ENCODE measurements at regions not wholly inside any gene's neighbourhood (a gene's known extent, or its start where the extent isn't known, plus 50 kb on each side); places are given as distances from the start of the nearest gene placed in this dataset.

DNA sequence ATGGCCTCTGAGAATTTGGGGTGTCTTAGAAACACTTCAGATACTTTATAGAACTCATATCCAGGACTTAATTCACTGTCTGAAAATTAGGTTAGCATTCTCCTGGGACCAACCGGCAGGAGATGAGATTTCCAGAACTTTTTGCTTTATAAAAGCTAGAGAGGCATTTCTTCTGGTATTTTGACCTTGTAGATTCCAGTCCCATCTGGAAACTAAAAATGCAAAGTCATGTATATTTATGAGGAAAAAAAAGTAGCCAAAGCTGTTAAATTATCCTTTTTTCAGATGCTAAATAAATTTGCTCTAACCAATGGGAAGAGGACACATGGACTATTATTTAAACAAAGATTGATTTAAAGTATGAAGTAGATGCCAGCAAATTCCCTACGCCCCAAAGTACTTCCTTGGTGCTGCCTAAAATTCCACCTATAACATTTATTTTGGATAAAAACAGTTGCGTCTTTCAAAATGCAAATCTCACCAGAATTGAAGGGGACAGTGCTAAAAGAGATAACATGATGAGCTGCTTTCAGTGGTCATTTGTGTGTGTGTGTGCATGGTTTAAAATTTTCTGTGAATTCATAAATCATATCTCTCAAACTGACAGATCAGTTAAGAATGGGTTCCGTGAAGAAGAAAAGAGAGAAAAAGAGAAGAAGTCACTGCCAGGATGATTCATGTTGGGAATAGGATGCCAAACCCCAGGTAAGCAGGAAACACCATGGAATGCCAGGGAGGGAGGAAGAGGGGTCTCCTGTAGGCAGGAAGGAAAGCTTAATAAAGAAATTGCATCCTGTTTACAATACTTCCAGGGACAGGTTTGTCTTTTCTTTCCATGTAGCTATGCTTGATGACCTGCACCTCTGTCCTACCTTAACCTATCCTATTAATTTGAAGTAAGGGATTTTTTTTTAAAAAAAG, 97.7 kb upstream of the RGS6 start:
- Histone ChIP-seq H3F3A (ENCODE audit: insufficient read depth, low read length, poor library complexity, severe bottlenecking) (no peaks in the 10 kb centered on the region), H4K20me1 (ENCODE audit: insufficient read depth) (no peaks in the 10 kb centered on the region), H3K9me3 (ENCODE audit: low read length) (no peaks in the 10 kb centered on the region), H3K4me2 (ENCODE audit: low read length) (no peak overlapping the region), H3K9me2 (ENCODE audit: insufficient read depth, low read length) (no peaks in the 10 kb centered on the region), H3K36me3 (ENCODE audit: insufficient read depth, low read length) (no peaks in the 10 kb centered on the region), H3K27me3 (ENCODE audit: insufficient read depth, low read depth, low read length) (no peaks in the 10 kb centered on the region), H3K9ac (ENCODE audit: low read length) (no peak overlapping the region), H2AFZ (ENCODE audit: low read depth, low read length) (no peak overlapping the region), H3K79me2 (replicated peaks; ENCODE audit: insufficient read depth, low read length) (no peaks in the 10 kb centered on the region), H3K27ac (ENCODE audit: low read length) (no peak overlapping the region), H3K4me3 (ENCODE audit: low read length) (no peak overlapping the region)
- TF ChIP-seq TAF1 (IDR thresholded peaks at IDR 0.05; ENCODE audit: low read depth): no peak
- no peak for TF ChIP-seq EP300 (conservative IDR thresholded peaks at IDR 0.05; ENCODE audit: poor library complexity, severe bottlenecking)
- TF ChIP-seq, protein P1, sequence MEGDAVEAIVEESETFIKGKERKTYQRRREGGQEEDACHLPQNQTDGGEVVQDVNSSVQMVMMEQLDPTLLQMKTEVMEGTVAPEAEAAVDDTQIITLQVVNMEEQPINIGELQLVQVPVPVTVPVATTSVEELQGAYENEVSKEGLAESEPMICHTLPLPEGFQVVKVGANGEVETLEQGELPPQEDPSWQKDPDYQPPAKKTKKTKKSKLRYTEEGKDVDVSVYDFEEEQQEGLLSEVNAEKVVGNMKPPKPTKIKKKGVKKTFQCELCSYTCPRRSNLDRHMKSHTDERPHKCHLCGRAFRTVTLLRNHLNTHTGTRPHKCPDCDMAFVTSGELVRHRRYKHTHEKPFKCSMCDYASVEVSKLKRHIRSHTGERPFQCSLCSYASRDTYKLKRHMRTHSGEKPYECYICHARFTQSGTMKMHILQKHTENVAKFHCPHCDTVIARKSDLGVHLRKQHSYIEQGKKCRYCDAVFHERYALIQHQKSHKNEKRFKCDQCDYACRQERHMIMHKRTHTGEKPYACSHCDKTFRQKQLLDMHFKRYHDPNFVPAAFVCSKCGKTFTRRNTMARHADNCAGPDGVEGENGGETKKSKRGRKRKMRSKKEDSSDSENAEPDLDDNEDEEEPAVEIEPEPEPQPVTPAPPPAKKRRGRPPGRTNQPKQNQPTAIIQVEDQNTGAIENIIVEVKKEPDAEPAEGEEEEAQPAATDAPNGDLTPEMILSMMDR (IDR thresholded peaks at IDR 0.05; ENCODE audit: poor library complexity, severe bottlenecking): no peak

DNA sequence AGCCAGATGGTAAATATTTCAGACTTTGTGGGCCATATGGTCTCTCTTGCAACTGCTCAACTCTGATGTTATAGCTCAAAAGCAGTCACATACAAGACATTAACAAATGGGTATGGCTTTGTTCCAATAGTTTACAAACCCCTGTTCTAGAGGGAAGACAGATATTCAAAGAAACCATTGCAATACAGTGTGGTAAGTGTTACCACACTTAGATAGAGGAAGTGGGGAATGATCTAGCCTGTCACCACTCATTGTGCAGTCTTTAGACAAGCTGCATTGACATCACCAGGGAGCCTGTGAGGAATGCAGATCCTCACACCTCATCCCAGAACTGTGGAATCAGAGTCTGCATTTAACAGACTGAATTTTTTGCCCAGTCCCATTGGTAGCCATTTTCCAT, 80.0 kb upstream of the RGS6 start:
- Histone ChIP-seq H3K27ac (ENCODE audit: low read length) (no peak overlapping the region), H3K4me3 (ENCODE audit: low read length) (no peak overlapping the region), H3K27me3 (ENCODE audit: insufficient read depth, low read depth, low read length) (no peaks in the 10 kb centered on the region), H3K79me2 (replicated peaks; ENCODE audit: insufficient read depth, low read length) (no peaks in the 10 kb centered on the region), H4K20me1 (ENCODE audit: insufficient read depth) (no peaks in the 10 kb centered on the region), H3K9ac (ENCODE audit: low read length) (no peak overlapping the region), H2AFZ (ENCODE audit: low read depth, low read length) (no peak overlapping the region), H3K4me2 (ENCODE audit: low read length) (no peak overlapping the region), H3K9me3 (ENCODE audit: low read length) (no peaks in the 10 kb centered on the region), H3F3A (ENCODE audit: insufficient read depth, low read length, poor library complexity, severe bottlenecking) (no peaks in the 10 kb centered on the region), H3K9me2 (ENCODE audit: insufficient read depth, low read length) (no peaks in the 10 kb centered on the region), H3K36me3 (ENCODE audit: insufficient read depth, low read length) (no peaks in the 10 kb centered on the region)
- TF ChIP-seq EP300 (conservative IDR thresholded peaks at IDR 0.05; ENCODE audit: poor library complexity, severe bottlenecking): no peak
- TF ChIP-seq RAD21 (conservative IDR thresholded peaks at IDR 0.05): no peak
- no peak for TF ChIP-seq MXI1 (conservative IDR thresholded peaks at IDR 0.05; ENCODE audit: poor library complexity, severe bottlenecking)
- TF ChIP-seq EZH2 (IDR thresholded peaks at IDR 0.05; ENCODE audit: borderline replicate concordance, insufficient read depth, low read length, poor library complexity, severe bottlenecking): no peak
- TF ChIP-seq, protein P1 (IDR thresholded peaks at IDR 0.05; ENCODE audit: poor library complexity, severe bottlenecking): no peak
- no peak for TF ChIP-seq POLR2AphosphoS5 (IDR thresholded peaks at IDR 0.05)
- TF ChIP-seq, protein P2, sequence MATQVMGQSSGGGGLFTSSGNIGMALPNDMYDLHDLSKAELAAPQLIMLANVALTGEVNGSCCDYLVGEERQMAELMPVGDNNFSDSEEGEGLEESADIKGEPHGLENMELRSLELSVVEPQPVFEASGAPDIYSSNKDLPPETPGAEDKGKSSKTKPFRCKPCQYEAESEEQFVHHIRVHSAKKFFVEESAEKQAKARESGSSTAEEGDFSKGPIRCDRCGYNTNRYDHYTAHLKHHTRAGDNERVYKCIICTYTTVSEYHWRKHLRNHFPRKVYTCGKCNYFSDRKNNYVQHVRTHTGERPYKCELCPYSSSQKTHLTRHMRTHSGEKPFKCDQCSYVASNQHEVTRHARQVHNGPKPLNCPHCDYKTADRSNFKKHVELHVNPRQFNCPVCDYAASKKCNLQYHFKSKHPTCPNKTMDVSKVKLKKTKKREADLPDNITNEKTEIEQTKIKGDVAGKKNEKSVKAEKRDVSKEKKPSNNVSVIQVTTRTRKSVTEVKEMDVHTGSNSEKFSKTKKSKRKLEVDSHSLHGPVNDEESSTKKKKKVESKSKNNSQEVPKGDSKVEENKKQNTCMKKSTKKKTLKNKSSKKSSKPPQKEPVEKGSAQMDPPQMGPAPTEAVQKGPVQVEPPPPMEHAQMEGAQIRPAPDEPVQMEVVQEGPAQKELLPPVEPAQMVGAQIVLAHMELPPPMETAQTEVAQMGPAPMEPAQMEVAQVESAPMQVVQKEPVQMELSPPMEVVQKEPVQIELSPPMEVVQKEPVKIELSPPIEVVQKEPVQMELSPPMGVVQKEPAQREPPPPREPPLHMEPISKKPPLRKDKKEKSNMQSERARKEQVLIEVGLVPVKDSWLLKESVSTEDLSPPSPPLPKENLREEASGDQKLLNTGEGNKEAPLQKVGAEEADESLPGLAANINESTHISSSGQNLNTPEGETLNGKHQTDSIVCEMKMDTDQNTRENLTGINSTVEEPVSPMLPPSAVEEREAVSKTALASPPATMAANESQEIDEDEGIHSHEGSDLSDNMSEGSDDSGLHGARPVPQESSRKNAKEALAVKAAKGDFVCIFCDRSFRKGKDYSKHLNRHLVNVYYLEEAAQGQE (IDR thresholded peaks at IDR 0.05; ENCODE audit: borderline replicate concordance): no peak
- no peak for TF ChIP-seq SMC3 (conservative IDR thresholded peaks at IDR 0.05; ENCODE audit: poor library complexity)
- no peak for TF ChIP-seq TAF1 (IDR thresholded peaks at IDR 0.05; ENCODE audit: low read depth)
